MCF 10A (cell line): ENCODE measurements at regions not wholly inside any gene's neighbourhood (a gene's known extent, or its start where the extent isn't known, plus 50 kb on each side); places are given as distances from the start of the nearest gene placed in this dataset.

ENCODE experiments used
- BruUV-seq: library from RNA; stranded (reverse); fragments of 400-500 nt; replicated peaks from 2 replicates; lab custom pipeline; 2021; lab: Mats Ljungman, UMichigan
- CTCF ChIA-PET: fragments of 300-600 bp; sonication (Branson Sonifier 250); formaldehyde crosslinking; extraction: SDS; loops from one replicate; lab custom pipeline; 2021; ENCODE audit warnings: antibody characterized with exemption, inconsistent platforms; lab: Yijun Ruan, JAX
- POLR2A ChIA-PET: fragments of 300-600, 350-650 bp; sonication (Branson Sonifier 250); formaldehyde crosslinking; extraction: SDS; loops from one replicate; lab custom pipeline; 2020; ENCODE audit warnings: antibody characterized with exemption, inconsistent platforms; lab: Yijun Ruan, JAX
- DNase-seq: peaks from one replicate; pipeline ENCODE4 v3.0.0-alpha.2; 2018; ENCODE audit not compliant: unreplicated experiment
- H3K27ac Mint-ChIP-seq: one replicate; pipeline ENCODE4 v1.8.0; 2022; ENCODE audit warnings: mild to moderate bottlenecking, low read depth, mixed read lengths; ENCODE audit not compliant: unreplicated experiment
- H3K27me3 Mint-ChIP-seq: one replicate; pipeline ENCODE4 v1.8.0; 2022; ENCODE audit warnings: mixed read lengths; ENCODE audit not compliant: insufficient read depth, unreplicated experiment
- H3K36me3 Mint-ChIP-seq: one replicate; pipeline ENCODE4 v1.8.0; 2022; ENCODE audit warnings: mild to moderate bottlenecking, moderate library complexity, mixed read lengths; ENCODE audit not compliant: insufficient read depth, unreplicated experiment
- H3K4me1 Mint-ChIP-seq: one replicate; pipeline ENCODE4 v1.8.0; 2022; ENCODE audit warnings: mixed read lengths; ENCODE audit not compliant: insufficient read depth, unreplicated experiment
- H3K4me3 Mint-ChIP-seq: one replicate; pipeline ENCODE4 v1.8.0; 2022; ENCODE audit warnings: mild to moderate bottlenecking, moderate library complexity, mixed read lengths; ENCODE audit not compliant: unreplicated experiment
- H3K9me3 Mint-ChIP-seq: one replicate; pipeline ENCODE4 v1.8.0; 2022; ENCODE audit warnings: mixed read lengths; ENCODE audit not compliant: unreplicated experiment
- CTCF ChIP-seq: fragments of 200-600 bp; IDR thresholded peaks from one replicate; pipeline ENCODE4 v1.8.0; 2022; ENCODE audit warnings: antibody characterized with exemption, mild to moderate bottlenecking; ENCODE audit not compliant: unreplicated experiment
- intact Hi-C: fragments of 100-400 bp; cut with micrococcal nuclease; formaldehyde crosslinking; loops from 2 replicates; pipeline ENCODE4 v1.14.1; 2022

DNA sequence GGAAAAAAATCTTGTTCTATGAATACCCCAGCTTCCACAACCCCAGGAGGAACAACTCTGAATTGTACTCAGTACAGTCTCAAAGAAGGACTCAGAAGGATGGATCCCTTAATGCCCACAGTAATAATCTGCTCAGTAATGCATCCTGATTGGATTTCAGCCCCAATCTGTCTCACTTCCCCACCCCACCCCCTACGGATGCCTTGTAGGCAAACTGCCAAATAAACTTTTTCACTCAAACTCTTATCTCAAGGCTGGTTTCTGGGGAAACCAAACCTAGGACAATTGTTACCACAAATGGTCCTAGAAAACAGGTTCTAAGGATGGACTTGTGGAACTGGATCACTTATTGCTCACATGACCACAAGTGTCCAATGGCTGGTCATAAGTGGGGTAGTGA, 1021.8 kb upstream of the INTU start:
- Mint-ChIP-seq H3K36me3 (no peaks in the 10 kb centered on the region), H3K4me1 (no peaks in the 10 kb centered on the region), H3K4me3 (no peak overlapping the region), H3K27ac (no peak overlapping the region), H3K27me3 (no peaks in the 10 kb centered on the region), H3K9me3 (no peaks in the 10 kb centered on the region)
- no TSS peak for BruUV-seq
- ChIA-PET CTCF (no interaction called here), POLR2A (no interaction called here)
- intact Hi-C loops: no loop called here
- TF ChIP-seq CTCF: no peak
- DNase-seq: no peak

- no peak overlapping the region for H3K4me3 Mint-ChIP-seq
- peak overlapping the region; percentile 64 for H3K27ac Mint-ChIP-seq
- H3K27me3 Mint-ChIP-seq: no peaks in the 10 kb centered on the region
- POLR2A ChIA-PET: no interaction called here
- BruUV-seq: no TSS peak
- H3K9me3 Mint-ChIP-seq: no peaks in the 10 kb centered on the region
- no peaks in the 10 kb centered on the region for H3K4me1 Mint-ChIP-seq
- intact Hi-C loops: no loop called here
- DNase-seq: peak; percentile 65
- H3K36me3 Mint-ChIP-seq: no peaks in the 10 kb centered on the region
- CTCF ChIA-PET: interaction anchor here (0.6 to 1.1 kb wide), 4 partner anchors 67 to 933 kb away, joined by 3 read pairs; no protein-coding TSS in a partner anchor
- TF ChIP-seq CTCF: no peak
These were observed 1020.9 kb upstream of the INTU start for GRCh38 chr4:126611900-126612299.

DNA sequence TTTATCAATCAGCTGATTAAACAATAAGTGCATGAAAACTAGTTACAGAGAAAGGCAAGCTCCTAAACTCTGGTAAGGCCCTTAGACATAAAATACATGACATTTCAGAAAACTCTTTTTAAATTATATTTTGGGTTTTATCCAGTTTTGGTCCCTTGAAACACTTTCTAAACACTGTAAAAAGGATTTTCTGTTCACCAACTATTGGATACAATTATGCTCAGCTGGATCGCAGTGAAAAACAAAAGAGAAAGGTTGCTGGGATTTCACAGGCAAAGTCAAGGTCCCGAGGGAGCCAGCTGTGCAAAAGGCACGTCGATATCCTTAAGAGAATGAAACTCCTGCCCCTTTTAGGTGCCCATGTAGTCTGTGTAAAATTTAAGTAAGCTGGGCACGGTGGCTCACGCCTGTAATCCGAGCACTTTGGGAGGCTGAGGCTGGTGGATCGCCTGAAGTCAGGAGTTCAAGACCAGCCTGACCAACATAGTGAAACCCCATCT, 1018.4 kb upstream of the INTU start:
- Mint-ChIP-seq H3K27ac (no peak overlapping the region), H3K4me1 (no peaks in the 10 kb centered on the region), H3K9me3 (peaks cover 6% of the 10 kb centered on the region), H3K36me3 (no peaks in the 10 kb centered on the region), H3K4me3 (no peak overlapping the region), H3K27me3 (no peaks in the 10 kb centered on the region)
- no peak for TF ChIP-seq CTCF
- POLR2A ChIA-PET: no interaction called here
- intact Hi-C loops: no loop called here
- DNase-seq: no peak
- CTCF ChIA-PET: interaction anchor here (0.5 to 0.7 kb wide), 6 partner anchors 9 to 988 kb away, joined by 3 to 4 read pairs (median 3); no protein-coding TSS in a partner anchor
- no TSS peak for BruUV-seq

- ChIA-PET POLR2A (no interaction called here), CTCF (interaction anchor here (1.5 to 2.1 kb wide), 2 partner anchors 10 to 12 kb away, joined by 7 to 8 read pairs; no protein-coding TSS in a partner anchor)
- Mint-ChIP-seq H3K27me3 (no peaks in the 10 kb centered on the region), H3K9me3 (peaks cover 6% of the 10 kb centered on the region), H3K4me1 (no peaks in the 10 kb centered on the region), H3K4me3 (no peak overlapping the region), H3K27ac (no peak overlapping the region), H3K36me3 (no peaks in the 10 kb centered on the region)
- DNase-seq: no peak
- intact Hi-C loops: no loop called here
- TF ChIP-seq CTCF: no peak
- no TSS peak for BruUV-seq
These were observed 1016.0 kb upstream of the INTU start for GRCh38 chr4:126616795-126617194.
